RWPE1 (cell line): ENCODE measurements at regions not wholly inside any gene's neighbourhood (a gene's known extent, or its start where the extent isn't known, plus 50 kb on each side); places are given as distances from the start of the nearest gene placed in this dataset.

Source experiments
- CTCF ChIA-PET: fragments of 350-600 bp; sonication (Branson Sonifier 250); formaldehyde crosslinking; extraction: SDS; loops from one replicate; lab custom pipeline; 2021; lab: Yijun Ruan, JAX
- POLR2A ChIA-PET: fragments of 400-600 bp; formaldehyde crosslinking; extraction: SDS; loops from one replicate; lab custom pipeline; 2020; ENCODE audit warnings: antibody characterized with exemption; ENCODE audit not compliant: low non-redundant PET; lab: Yijun Ruan, JAX
- DNase-seq: peaks from one replicate; pipeline ENCODE4 v3.0.0; 2012; ENCODE audit warnings: low spot score
- H3K27ac ChIP-seq: fragments of 450-650 bp; 2 replicates; pipeline ENCODE4 v1.5.1; 2017
- CTCF ChIP-seq: fragments of 450-650 bp; conservative IDR thresholded peaks from 2 replicates; pipeline ENCODE4 v1.5.1; 2017; ENCODE audit warnings: low read depth, mild to moderate bottlenecking

- H3K27ac ChIP-seq: no peak overlapping the region
- no peak for TF ChIP-seq CTCF
- POLR2A ChIA-PET: no interaction called here
- CTCF ChIA-PET: no interaction called here
- DNase-seq: no peak
Observed at GRCh38 chr10:21060626-21061025, 163.5 kb upstream of the NEBL start.

GRCh38 chr10:21057989-21058388 is 160.9 kb upstream of the NEBL start:
- DNase-seq: no peak
- no peak for TF ChIP-seq CTCF
- H3K27ac ChIP-seq: no peak overlapping the region
- CTCF ChIA-PET: no interaction called here
- POLR2A ChIA-PET: no interaction called here

- ChIA-PET POLR2A (no interaction called here), CTCF (no interaction called here)
- no peak overlapping the region for H3K27ac ChIP-seq
- TF ChIP-seq CTCF: no peak
- no peak for DNase-seq
Observed at GRCh38 chr10:21057436-21057835, 160.3 kb upstream of the NEBL start.

GRCh38 chr10:21056461-21056860 is 159.3 kb upstream of the NEBL start:
- ChIA-PET CTCF (interaction anchor here (0.6 kb wide), 1 partner anchor 105 kb away, joined by 7 read pairs; no protein-coding TSS in a partner anchor), POLR2A (no interaction called here)
- no peak for TF ChIP-seq CTCF
- no peak overlapping the region for H3K27ac ChIP-seq
- DNase-seq: no peak

- no peak overlapping the region for H3K27ac ChIP-seq
Observed at GRCh38 chr10:21055339-21056135, 158.4 kb upstream of the NEBL start.

GRCh38 chr10:21053953-21054690 is 157.0 kb upstream of the NEBL start:
- no peak overlapping the region for H3K27ac ChIP-seq
- CTCF ChIA-PET: no interaction called here
- POLR2A ChIA-PET: no interaction called here
- no peak for TF ChIP-seq CTCF
- DNase-seq: no peak

More at GRCh38 chr10:21055339-21056135, 158.4 kb upstream of the NEBL start:
- ChIA-PET POLR2A (no interaction called here), CTCF (interaction anchor here (0.6 kb wide), 1 partner anchor 104 kb away, joined by 7 read pairs; no protein-coding TSS in a partner anchor)
- no peak for TF ChIP-seq CTCF
- DNase-seq: no peak
